ENCODE measurements at regions not wholly inside any gene's neighbourhood (a gene's known extent, or its start where the extent isn't known, plus 50 kb on each side); places are given as distances from the start of the nearest gene placed in this dataset.
A peak's percentile ranks its signal among the peaks of the same experiment; 100 is the strongest.
"Not testable (repeated sequence)": the region's sequence is repeated elsewhere in the genome, so short reads cannot be mapped to it uniquely, and the experiment has no call there.

DNA sequence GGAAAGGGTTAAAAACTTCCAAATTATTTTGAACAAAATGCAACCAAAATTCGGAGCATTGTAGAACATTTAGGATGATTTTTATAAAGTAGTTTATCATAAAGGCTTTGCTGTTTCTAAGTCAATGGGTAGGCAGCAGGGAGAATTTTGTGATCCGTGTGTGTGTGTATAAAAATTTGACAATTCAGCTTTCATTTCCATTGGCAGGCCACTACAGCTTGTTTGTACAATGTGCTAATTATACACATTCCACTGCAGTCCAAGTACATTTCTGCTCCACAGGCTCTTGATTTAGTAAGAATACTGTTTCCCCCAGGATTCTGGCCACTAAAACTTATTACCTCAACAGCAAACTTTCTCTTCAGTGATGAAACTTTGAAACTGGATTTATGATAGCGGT lies 71.8 kb upstream of the LTBP1 start:
- peak; percentile 35 for DNase-seq

DNA sequence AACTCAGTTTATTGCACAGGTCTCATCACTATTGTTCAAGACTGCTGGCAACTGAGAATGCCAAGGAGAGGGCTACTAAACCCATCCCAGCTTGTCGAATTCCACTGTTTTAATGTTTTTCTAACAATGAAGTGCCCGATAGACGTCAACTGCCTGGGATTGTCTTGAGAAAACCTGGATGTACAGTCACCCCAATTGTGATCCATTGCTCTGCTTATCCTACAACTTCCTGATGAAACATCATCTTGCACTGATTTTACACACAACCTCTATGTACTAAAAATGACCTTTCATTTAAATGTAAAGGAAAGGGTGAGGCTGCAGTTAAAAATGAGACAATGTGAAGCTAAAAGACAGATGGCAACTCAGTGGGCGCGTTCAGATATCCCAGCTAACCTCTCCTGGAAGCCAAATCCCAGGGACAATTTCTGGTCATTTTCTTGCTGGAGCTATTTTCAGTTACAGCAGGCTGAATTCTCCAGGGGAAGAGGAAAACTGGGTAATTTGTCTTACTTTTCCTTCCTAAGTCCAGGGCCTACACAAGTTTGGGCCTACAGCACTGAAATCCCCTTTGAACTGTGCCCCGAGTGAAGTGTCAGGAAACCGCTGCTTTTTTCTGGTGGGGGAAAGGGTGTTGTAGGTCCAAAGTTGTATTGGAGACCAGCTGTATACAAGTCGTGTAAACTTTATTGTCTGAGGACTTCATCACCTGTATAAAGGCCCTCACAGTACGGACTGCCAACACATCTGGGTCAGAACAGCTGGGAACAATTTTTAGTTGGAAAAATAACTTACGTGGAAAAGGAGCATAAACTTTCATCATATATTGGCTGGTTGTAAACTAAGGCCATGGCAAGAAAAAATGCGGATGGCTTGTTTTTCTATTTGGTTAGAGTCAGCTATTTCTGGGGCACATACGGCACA lies 68.9 kb upstream of the LTBP1 start:
- peak; percentile 75 for DNase-seq

DNA sequence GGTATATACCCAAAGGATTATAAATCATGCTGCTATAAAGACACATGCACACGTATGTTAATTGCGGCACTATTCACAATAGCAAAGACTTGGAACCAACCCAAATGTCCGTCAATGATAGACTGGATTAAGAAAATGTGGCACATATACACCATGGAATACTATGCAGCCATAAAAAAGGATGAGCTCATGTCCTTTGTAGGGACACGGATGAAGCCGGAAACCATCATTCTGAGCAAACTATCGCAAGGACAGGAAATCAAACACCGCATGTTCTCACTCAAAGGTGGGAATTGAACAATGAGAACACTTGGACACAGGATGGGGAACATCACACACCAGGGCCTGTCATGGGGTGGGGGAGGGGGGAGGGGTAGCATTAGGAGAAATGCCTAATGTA lies 66.8 kb upstream of the LTBP1 start:
- not testable (repeated sequence) for DNase-seq

DNA sequence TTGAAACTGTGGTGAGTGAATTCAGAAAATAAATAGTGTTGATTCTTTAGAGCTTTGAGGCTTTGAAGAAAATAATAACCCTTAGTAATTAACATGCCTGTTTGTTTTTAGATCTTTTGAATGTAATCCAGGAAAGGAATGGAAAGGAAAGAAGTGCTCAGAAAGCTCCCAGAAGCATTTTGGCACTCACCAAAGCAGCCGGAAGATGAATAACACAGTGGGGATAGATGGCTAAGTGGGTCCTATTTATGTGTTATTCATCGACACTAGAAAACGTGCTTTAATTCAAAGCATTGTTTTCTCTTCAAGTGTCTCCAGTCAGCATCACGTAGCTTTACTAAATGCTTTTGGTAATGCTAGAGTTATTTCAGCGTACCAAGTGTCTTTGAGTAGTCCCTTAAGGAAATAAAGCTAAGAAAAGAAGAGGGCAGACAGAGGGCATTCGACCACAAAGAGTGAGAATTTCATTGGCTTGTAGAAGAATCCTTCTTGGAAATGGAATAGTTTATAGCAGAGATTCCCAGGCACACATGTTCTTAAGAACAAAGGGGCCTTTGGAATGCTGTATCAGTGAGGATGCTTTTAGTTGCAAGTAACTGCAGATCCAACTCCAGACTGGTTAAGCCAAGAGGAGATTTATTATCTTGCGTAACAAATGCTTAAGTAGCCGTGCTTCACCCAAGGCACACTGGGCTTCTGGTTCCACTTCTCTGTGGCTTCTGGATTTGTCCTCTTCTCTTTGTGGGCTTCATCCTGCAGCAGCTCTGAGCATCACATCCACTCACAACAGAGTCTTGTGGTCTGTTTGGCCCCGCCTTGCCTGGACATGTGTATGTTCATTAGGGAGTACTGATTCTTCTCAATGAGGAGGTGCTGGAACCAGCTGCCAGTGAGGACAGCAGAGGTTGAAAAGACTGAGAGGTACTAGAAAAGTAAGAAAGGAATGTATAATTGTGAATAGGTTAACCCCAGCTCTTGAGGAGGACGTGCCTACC lies 63.6 kb upstream of the LTBP1 start:
- DNase-seq, result no peak

DNA sequence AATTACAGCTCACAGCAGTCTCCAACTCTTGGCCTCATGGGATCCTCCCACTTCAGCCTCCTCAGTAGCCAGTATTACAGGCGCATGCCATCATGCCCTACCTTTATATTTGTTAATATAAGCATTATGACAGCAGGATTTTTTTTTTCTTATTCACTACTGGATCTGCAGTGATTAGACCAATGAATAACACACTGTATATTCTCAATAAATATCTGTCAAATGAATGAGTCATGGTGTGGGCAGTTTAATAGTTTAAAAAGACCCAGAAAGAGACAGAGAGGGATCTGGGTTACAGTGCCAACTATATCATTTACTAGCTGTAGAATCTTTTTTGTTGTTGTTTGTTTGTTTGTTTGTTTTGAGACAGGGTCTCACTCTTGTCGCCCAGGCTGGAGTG lies 62.4 kb upstream of the LTBP1 start:
- DNase-seq, result no peak

DNA sequence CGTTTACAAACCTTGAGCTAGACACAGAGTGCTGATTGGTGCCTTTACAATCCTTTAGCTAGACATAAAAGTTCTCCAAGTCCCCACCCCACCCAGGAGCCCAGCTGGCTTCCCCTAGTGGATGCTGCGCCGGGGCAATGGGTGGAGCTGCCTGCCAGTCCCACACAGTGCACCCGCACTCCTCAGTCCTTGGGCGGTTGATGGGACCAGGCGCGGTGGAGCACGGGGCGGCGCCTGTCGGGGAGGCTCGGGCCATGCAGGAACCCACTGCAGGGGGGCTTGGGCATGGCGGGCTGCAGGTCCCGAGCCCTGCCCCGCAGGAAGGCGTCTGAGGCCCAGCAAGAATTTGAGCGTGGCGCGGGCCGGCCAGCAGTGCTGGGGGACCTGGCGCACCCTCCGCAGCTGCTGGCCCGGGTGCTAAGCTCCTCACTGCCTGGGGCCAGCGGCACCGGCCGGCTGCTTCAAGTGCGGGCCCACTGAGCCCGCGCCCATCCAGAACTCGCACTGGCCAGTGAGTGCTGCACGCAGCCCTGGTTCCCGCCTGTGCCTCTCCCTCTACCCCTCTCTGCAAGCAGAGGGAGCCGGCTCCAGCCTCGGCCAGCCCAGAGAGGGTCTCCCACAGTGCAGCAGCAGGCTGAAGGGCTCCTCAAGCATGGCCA lies 60.2 kb upstream of the LTBP1 start:
- not testable (repeated sequence) for DNase-seq

DNA sequence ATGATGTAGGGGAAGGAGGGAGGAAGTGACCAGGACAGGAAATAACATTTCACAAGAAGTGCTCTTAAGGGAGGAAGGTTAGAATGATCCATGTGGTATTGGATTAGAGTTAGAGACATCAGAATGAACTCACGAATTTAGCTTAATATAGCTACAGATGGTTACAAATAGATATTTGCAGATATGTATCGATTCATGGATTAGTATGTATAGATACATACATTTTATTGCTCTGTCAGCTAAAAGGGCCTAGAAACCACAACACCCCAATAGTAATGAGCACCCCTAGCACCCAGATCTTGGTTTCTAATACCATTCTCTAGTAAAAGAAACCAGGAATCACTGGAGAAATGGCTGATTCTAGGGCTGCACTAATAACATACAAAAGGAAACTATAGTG lies 59.6 kb upstream of the LTBP1 start:
- DNase-seq, result no peak

DNA sequence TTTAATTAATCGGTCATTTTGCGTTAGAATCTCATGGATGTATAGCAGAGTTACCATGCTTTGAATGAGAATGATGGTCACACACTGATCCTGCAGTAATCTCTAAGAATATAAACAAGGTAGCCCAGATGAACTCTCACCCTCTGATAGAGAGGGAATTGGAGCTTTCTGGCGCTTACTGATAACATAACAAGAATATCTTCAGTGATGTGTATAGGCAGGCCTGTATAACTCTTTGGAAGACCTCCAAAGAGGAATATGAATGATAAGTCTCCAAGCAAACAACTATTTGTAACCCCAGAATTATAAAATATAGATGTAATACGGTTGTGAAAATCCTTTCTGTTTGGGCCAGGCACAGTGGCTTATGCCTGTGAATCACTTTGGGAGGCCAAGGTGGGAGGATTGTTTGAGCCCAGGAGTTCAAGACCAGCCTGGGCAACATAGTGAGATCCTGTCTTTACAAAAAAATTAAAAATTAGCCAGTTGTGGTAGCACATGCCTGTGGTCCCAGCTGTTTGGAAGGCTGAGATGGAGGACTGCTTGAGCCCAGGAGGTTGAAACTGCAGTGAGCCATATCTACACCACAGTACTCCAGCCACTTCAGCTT lies 52.5 kb upstream of the LTBP1 start:
- DNase-seq, result no peak

DNA sequence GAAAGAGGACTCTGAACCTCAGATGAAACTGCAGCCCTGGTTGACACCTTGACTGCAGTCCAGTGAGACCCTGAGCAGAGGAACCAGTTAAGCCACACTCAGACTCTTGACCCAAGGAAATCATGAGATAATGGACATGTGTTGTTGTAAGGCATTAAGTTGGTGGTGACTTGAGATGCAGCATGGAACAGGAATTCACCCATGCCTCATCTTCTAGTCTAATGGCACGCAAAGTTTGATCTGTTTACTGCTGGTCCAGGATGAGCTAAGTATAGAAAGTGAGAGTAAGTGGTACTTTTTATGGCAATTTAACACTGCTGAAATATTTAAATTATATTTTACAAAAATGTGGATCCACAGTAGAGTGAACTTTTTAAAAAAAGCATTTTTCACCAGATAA lies 51.3 kb upstream of the LTBP1 start:
- no peak for DNase-seq

All from tongue (tissue), 1 donor.